ENCODE measurements at regions not wholly inside any gene's neighbourhood (a gene's known extent, or its start where the extent isn't known, plus 50 kb on each side); places are given as distances from the start of the nearest gene placed in this dataset.

DNA sequence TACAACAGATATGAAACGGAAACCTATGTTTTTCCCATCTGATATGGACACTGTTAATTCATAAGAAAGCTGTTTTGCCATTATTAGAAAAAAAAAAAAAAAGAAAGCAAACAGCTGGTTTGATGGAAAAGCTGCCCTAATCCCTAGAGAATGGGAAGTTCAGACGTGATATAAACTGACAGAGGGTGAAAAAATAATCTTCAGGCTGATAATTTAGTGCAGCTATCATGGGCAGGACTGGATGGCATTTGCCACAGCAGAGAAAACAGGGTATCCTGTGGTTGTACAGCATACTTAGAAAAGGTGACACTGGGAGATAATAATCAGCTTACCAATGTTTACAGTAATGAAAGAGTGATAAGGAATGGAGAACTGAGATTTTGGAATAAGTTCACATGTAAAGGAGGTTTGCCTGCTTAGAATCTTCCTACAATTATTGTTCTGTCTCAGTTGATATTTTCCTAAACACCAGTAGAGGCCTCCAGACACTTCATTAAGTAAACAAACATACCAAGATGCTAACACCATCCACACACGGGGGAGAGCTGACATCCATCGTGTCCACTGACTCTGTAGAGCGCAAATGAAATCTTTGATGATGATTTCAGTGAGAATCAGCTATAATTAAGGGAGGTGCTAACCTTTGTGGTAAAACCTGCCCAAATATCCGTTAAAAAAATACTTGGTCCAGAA is 211.6 kb upstream of the MMADHC start:
- Mint-ChIP-seq H3K4me1 (no peaks in the 10 kb centered on the region), H3K9me3 (peaks cover 4 to 9% of the 10 kb centered on the region in 2 donors), H3K27me3 (ENCODE audit: low read depth in 2 of 2) (no peaks in the 10 kb centered on the region), H3K27ac (no peak overlapping the region), H3K4me3 (no peak overlapping the region), H3K36me3 (no peaks in the 10 kb centered on the region)
- Histone ChIP-seq H3K27me3 (ENCODE audit: control insufficient read depth, insufficient read depth, low read length) (no peaks in the 10 kb centered on the region), H3K4me3 (ENCODE audit: low read length) (no peak overlapping the region), H3K27ac (ENCODE audit: low read length) (no peak overlapping the region), H3K4me1 (ENCODE audit: control insufficient read depth, insufficient read depth, low read length) (no peaks in the 10 kb centered on the region), H3K9me3 (ENCODE audit: control insufficient read depth, insufficient read depth, low read length) (peaks cover 2% of the 10 kb centered on the region), H3K36me3 (ENCODE audit: control insufficient read depth, insufficient read depth, low read length) (no peaks in the 10 kb centered on the region)
- DNase-seq (no peak), ATAC-seq (no peak)
- intact Hi-C loops (cut with micrococcal nuclease), result no loop called here
- 46% methylated on average over 5 of the region's 6 CpGs for WGBS (ENCODE audit: insufficient coverage)
- TF ChIP-seq, protein P1, sequence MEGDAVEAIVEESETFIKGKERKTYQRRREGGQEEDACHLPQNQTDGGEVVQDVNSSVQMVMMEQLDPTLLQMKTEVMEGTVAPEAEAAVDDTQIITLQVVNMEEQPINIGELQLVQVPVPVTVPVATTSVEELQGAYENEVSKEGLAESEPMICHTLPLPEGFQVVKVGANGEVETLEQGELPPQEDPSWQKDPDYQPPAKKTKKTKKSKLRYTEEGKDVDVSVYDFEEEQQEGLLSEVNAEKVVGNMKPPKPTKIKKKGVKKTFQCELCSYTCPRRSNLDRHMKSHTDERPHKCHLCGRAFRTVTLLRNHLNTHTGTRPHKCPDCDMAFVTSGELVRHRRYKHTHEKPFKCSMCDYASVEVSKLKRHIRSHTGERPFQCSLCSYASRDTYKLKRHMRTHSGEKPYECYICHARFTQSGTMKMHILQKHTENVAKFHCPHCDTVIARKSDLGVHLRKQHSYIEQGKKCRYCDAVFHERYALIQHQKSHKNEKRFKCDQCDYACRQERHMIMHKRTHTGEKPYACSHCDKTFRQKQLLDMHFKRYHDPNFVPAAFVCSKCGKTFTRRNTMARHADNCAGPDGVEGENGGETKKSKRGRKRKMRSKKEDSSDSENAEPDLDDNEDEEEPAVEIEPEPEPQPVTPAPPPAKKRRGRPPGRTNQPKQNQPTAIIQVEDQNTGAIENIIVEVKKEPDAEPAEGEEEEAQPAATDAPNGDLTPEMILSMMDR (IDR thresholded peaks at IDR 0.05), result no peak

DNA sequence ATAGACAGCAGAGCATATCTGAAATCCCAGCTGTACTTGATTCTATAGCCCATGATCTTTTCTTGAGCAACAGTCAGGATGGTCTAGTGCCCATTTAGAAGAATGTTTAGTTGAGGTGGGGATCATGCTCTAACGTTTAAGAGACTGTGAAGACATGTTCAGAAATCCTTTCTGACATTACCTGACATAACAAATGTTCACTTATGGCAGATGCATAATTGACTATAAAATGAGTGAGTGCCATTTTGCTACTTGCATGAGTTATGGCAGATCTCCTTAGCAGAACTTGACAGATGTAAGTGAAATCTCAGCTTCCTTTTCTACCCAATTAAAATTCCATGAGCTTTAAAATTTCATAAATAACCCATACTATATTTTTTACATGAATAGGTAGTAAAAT is 209.5 kb upstream of the MMADHC start:
- no peaks in the 10 kb centered on the region for H3K4me1 ChIP-seq (ENCODE audit: control insufficient read depth, insufficient read depth, low read length)
- Mint-ChIP-seq H3K4me3 (no peak overlapping the region), H3K4me1 (no peaks in the 10 kb centered on the region), H3K27ac (no peak overlapping the region), H3K9me3 (peaks cover 7 to 13% of the 10 kb centered on the region in 2 donors), H3K36me3 (no peaks in the 10 kb centered on the region), H3K27me3 (ENCODE audit: low read depth in 2 of 2) (no peaks in the 10 kb centered on the region)
- ATAC-seq (no peak), DNase-seq (no peak)
- WGBS (ENCODE audit: insufficient coverage), result no CpG with 5 or more reads among the region's 1 CpG
- TF ChIP-seq, protein P1 (IDR thresholded peaks at IDR 0.05), result no peak
- H3K4me3 ChIP-seq (ENCODE audit: low read length), result no peak overlapping the region
- no peaks in the 10 kb centered on the region for H3K27me3 ChIP-seq (ENCODE audit: control insufficient read depth, insufficient read depth, low read length)
- H3K36me3 ChIP-seq (ENCODE audit: control insufficient read depth, insufficient read depth, low read length), result no peaks in the 10 kb centered on the region
- intact Hi-C loops (cut with micrococcal nuclease), result no loop called here
- peaks cover 2% of the 10 kb centered on the region for H3K9me3 ChIP-seq (ENCODE audit: control insufficient read depth, insufficient read depth, low read length)
- no peak overlapping the region for H3K27ac ChIP-seq (ENCODE audit: low read length)

DNA sequence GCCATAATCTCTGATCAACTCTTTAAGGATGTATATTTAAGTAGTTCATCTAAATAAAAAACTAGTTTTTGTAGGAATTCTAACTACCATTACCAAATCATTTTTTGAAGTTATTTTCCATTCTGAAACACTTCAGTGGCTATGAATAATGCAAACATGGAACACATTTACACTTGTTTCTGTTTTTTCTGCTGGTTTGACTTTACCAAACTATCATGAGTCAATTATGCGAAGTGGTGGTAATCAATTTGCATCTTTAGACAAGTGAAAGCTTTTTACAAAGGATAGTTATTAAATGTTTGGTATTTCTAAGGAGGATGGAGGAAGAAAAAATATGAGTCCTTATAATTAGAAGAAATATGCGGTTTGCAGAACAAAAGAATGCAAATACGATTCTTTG is 202.0 kb upstream of the MMADHC start:
- H3K27me3 Mint-ChIP-seq (ENCODE audit: low read depth in 2 of 2), result no peaks in the 10 kb centered on the region
- no peaks in the 10 kb centered on the region for H3K4me1 Mint-ChIP-seq
- Histone ChIP-seq H3K36me3 (ENCODE audit: control insufficient read depth, insufficient read depth, low read length) (no peaks in the 10 kb centered on the region), H3K27me3 (ENCODE audit: control insufficient read depth, insufficient read depth, low read length) (no peaks in the 10 kb centered on the region), H3K9me3 (ENCODE audit: control insufficient read depth, insufficient read depth, low read length) (no peaks in the 10 kb centered on the region), H3K4me3 (ENCODE audit: low read length) (no peak overlapping the region), H3K4me1 (ENCODE audit: control insufficient read depth, insufficient read depth, low read length) (no peaks in the 10 kb centered on the region), H3K27ac (ENCODE audit: low read length) (no peak overlapping the region)
- H3K9me3 Mint-ChIP-seq, result peaks cover 19 to 21% of the 10 kb centered on the region in 2 donors
- ATAC-seq (no peak), DNase-seq (no peak)
- H3K36me3 Mint-ChIP-seq, result no peaks in the 10 kb centered on the region
- no peak overlapping the region for H3K27ac Mint-ChIP-seq
- TF ChIP-seq, protein P1 (IDR thresholded peaks at IDR 0.05), result no peak
- no peak overlapping the region for H3K4me3 Mint-ChIP-seq
- intact Hi-C loops (cut with micrococcal nuclease), result no loop called here
- 89% methylated on average over 3 of the region's 3 CpGs for WGBS (ENCODE audit: insufficient coverage)

DNA sequence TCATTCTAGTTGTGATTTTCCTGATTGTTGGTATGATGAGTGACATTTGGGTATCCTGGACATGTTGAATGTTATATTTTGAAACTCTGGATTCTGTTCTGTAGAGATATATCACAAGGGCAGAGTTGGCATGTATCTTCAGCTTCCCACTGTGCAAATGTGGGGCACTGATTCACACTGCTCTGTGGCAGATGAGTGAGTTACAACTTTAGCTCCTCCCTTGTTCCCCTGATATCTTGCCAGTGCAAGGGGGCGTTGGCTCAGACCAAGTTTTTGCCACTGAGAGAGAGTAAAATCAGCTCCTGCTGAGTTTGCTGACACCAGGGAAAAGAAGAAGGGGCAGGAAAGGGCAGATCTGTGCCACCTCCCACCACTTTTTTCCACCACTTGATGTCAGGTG is 199.6 kb upstream of the MMADHC start:
- Mint-ChIP-seq H3K9me3 (peaks cover 19 to 22% of the 10 kb centered on the region in 2 donors), H3K4me3 (no peak overlapping the region), H3K27ac (no peak overlapping the region), H3K36me3 (no peaks in the 10 kb centered on the region), H3K4me1 (no peaks in the 10 kb centered on the region), H3K27me3 (ENCODE audit: low read depth in 2 of 2) (no peaks in the 10 kb centered on the region)
- Histone ChIP-seq H3K36me3 (ENCODE audit: control insufficient read depth, insufficient read depth, low read length) (no peaks in the 10 kb centered on the region), H3K9me3 (ENCODE audit: control insufficient read depth, insufficient read depth, low read length) (no peaks in the 10 kb centered on the region), H3K4me1 (ENCODE audit: control insufficient read depth, insufficient read depth, low read length) (no peaks in the 10 kb centered on the region), H3K4me3 (ENCODE audit: low read length) (no peak overlapping the region), H3K27me3 (ENCODE audit: control insufficient read depth, insufficient read depth, low read length) (no peaks in the 10 kb centered on the region), H3K27ac (ENCODE audit: low read length) (no peak overlapping the region)
- WGBS (ENCODE audit: insufficient coverage), result 60% methylated on average over 1 of the region's 1 CpG
- intact Hi-C loops (cut with micrococcal nuclease), result no loop called here
- TF ChIP-seq, protein P1 (IDR thresholded peaks at IDR 0.05), result no peak
- no peak for ATAC-seq
- DNase-seq, result no peak
